GM23338 (cell line): ENCODE measurements at regions not wholly inside any gene's neighbourhood (a gene's known extent, or its start where the extent isn't known, plus 50 kb on each side); places are given as distances from the start of the nearest gene placed in this dataset.

ENCODE experiments used
- ATAC-seq: fragments of 200-7000 bp; cut with Tn5 transposase; 3 replicates; pipeline ENCODE4 v1.9.1; 2020
- DNase-seq: peaks from one replicate; pipeline ENCODE4 v3.0.0-alpha.2; 2015; ENCODE audit warnings: low spot score
- H2AFZ ChIP-seq: fragments of 200-600 bp; sonication (generic); 2 replicates; pipeline ENCODE4 v1.8.0; 2016; ENCODE audit warnings: antibody characterized with exemption, mild to moderate bottlenecking, moderate library complexity
- H3F3A ChIP-seq: fragments of 200-600 bp; sonication (generic); replicated peaks from 2 replicates; pipeline ENCODE4 v1.8.0; 2017; ENCODE audit warnings: antibody characterized with exemption, mixed run types, low read depth
- H3K27ac ChIP-seq: fragments of 200-600 bp; sonication (generic); 2 replicates; pipeline ENCODE4 v1.6.1; 2016; ENCODE audit warnings: low read depth
- H3K27me3 ChIP-seq: fragments of 200-600 bp; sonication (generic); 2 replicates; pipeline ENCODE4 v1.8.0; 2016; ENCODE audit warnings: mild to moderate bottlenecking, mixed run types, moderate library complexity; ENCODE audit not compliant: insufficient read depth
- H3K36me3 ChIP-seq: fragments of 200-600 bp; sonication (generic); 2 replicates; pipeline ENCODE4 v1.8.0; 2016; ENCODE audit warnings: mild to moderate bottlenecking; ENCODE audit not compliant: insufficient read depth
- H3K4me1 ChIP-seq: fragments of 200-600 bp; sonication (generic); 2 replicates; pipeline ENCODE4 v1.8.0; 2016; ENCODE audit warnings: mild to moderate bottlenecking, moderate library complexity; ENCODE audit not compliant: insufficient read depth
- H3K4me2 ChIP-seq: fragments of 200-600 bp; sonication (generic); 2 replicates; pipeline ENCODE4 v1.7.1; 2017; ENCODE audit warnings: mixed run types
- H3K4me3 ChIP-seq: fragments of 200-600 bp; sonication (generic); 2 replicates; pipeline ENCODE4 v1.6.1; 2016; ENCODE audit warnings: mixed run types
- H3K79me2 ChIP-seq: fragments of 200-600 bp; sonication (generic); replicated peaks from 2 replicates; pipeline ENCODE4 v1.8.0; 2017; ENCODE audit warnings: mild to moderate bottlenecking; ENCODE audit not compliant: insufficient read depth
- H3K9me2 ChIP-seq: fragments of 200-600 bp; sonication (generic); 2 replicates; pipeline ENCODE4 v1.8.0; 2017; ENCODE audit not compliant: insufficient read depth
- H4K20me1 ChIP-seq: fragments of 200-600 bp; sonication (generic); replicated peaks from 2 replicates; pipeline ENCODE4 v1.8.0; 2017; ENCODE audit warnings: mild to moderate bottlenecking; ENCODE audit not compliant: insufficient read depth
- H3K27ac Mint-ChIP-seq: 2 replicates; pipeline ENCODE4 v1.8.0; 2020; ENCODE audit warnings: inconsistent platforms, mild to moderate bottlenecking, moderate library complexity, mixed read lengths
- H3K27me3 Mint-ChIP-seq: 3 replicates; pipeline ENCODE4 v1.8.0; 2022; ENCODE audit warnings: low read depth, mild to moderate bottlenecking, moderate library complexity, mixed read lengths, inconsistent platforms; ENCODE audit not compliant: insufficient read depth, poor library complexity
- H3K36me3 Mint-ChIP-seq: 3 replicates; pipeline ENCODE4 v1.8.0; 2021; ENCODE audit warnings: low read depth, mild to moderate bottlenecking, inconsistent platforms, moderate library complexity, mixed read lengths
- H3K4me1 Mint-ChIP-seq: 3 replicates; pipeline ENCODE4 v1.8.0; 2020; ENCODE audit warnings: mild to moderate bottlenecking, inconsistent platforms, mixed read lengths
- H3K4me3 Mint-ChIP-seq: 3 replicates; pipeline ENCODE4 v1.8.0; 2021; ENCODE audit warnings: moderate library complexity, mild to moderate bottlenecking, inconsistent platforms, mixed read lengths
- H3K9me3 Mint-ChIP-seq: 3 replicates; pipeline ENCODE4 v1.8.0; 2020; ENCODE audit warnings: moderate library complexity, mild to moderate bottlenecking, inconsistent platforms, mixed read lengths
- CTCF ChIP-seq, 2 experiments: fragments of 200-600 bp in 1 of 2; sonication (generic) in 1 of 2; conservative IDR thresholded peaks; 2 replicates each; pipeline versions ENCODE4 v1.5.1 to v1.6.1; 2016 to 2017; ENCODE audit warnings: antibody characterized with exemption in 2 of 2, low read depth in 2 of 2, mild to moderate bottlenecking in 2 of 2, moderate library complexity in 1 of 2
- EZH2 ChIP-seq: fragments of 200-600 bp; sonication (generic); IDR thresholded peaks from one replicate; pipeline ENCODE4 v1.8.0; 2017; ENCODE audit warnings: antibody characterized with exemption, mild to moderate bottlenecking, low read depth; ENCODE audit not compliant: unreplicated experiment
- REST ChIP-seq: IDR thresholded peaks from one replicate; pipeline ENCODE4 v1.6.1; 2018; ENCODE audit warnings: antibody characterized with exemption; ENCODE audit not compliant: unreplicated experiment
- STAT1 ChIP-seq: IDR thresholded peaks from one replicate; pipeline ENCODE4 v1.6.1; 2016; ENCODE audit warnings: antibody characterized with exemption; ENCODE audit not compliant: unreplicated experiment
- ZNF114 ChIP-seq: fragments of 250-450 bp; sonication (Bioruptor Pico); IDR thresholded peaks from 2 replicates; pipeline ENCODE4 v1.5.0; 2020; ENCODE audit warnings: mild to moderate bottlenecking, moderate library complexity
- ZNF331 ChIP-seq: fragments of 250-450 bp; sonication (Bioruptor Pico); IDR thresholded peaks from 2 replicates; pipeline ENCODE4 v1.5.0; 2020; ENCODE audit warnings: low read depth, mild to moderate bottlenecking, moderate library complexity
- ZNF462 ChIP-seq: fragments of 250-450 bp; sonication (Bioruptor Pico); IDR thresholded peaks from 2 replicates; pipeline ENCODE4 v1.5.0; 2020; ENCODE audit warnings: mild to moderate bottlenecking, moderate library complexity

GRCh38 chr4:180675359-180675650 lies 1567.9 kb upstream of the TENM3 start:
- Mint-ChIP-seq H3K36me3 (no peaks in the 10 kb centered on the region), H3K4me3 (no peak overlapping the region), H3K27me3 (no peaks in the 10 kb centered on the region), H3K27ac (no peak overlapping the region), H3K4me1 (peaks cover 15% of the 10 kb centered on the region), H3K9me3 (no peaks in the 10 kb centered on the region)
- peak overlapping the region; percentile 66 for H2AFZ ChIP-seq
- no peak for ATAC-seq
- no peaks in the 10 kb centered on the region for H3K79me2 ChIP-seq
- H3K4me1 ChIP-seq = peaks cover 11% of the 10 kb centered on the region
- TF ChIP-seq ZNF114 (CRISPR knock-in tag) (no peak), REST (no peak), STAT1 (no peak), CTCF (conservative IDR thresholded peaks at IDR 0.05; ENCODE audit: low read depth in 2 of 2) (no peak), ZNF331 (CRISPR knock-in tag) (no peak), EZH2 (no peak), ZNF462 (CRISPR knock-in tag) (no peak)
- H3F3A ChIP-seq = no peaks in the 10 kb centered on the region
- no peaks in the 10 kb centered on the region for H4K20me1 ChIP-seq
- no peak for DNase-seq
- no peaks in the 10 kb centered on the region; the same call in 1 of the 2 replicates for H3K9me2 ChIP-seq
- H3K4me2 ChIP-seq = peak overlapping the region; percentile 51; the same call in 1 of the 2 replicates
- H3K27me3 ChIP-seq = no peaks in the 10 kb centered on the region
- no peaks in the 10 kb centered on the region for H3K36me3 ChIP-seq
- H3K4me3 ChIP-seq = no peak overlapping the region
- H3K27ac ChIP-seq = no peak overlapping the region
